Vagina (tissue), 2 donors: ENCODE measurements at regions not wholly inside any gene's neighbourhood (a gene's known extent, or its start where the extent isn't known, plus 50 kb on each side); places are given as distances from the start of the nearest gene placed in this dataset.

Experiments used
- POLR2A ChIP-seq, 2 donors: fragments of 450-650 bp; IDR thresholded peaks; one replicate each; pipeline ENCODE4 v1.6.1; 2017; ENCODE audit warnings: antibody characterized with exemption in 2 of 2, mild to moderate bottlenecking in 2 of 2, moderate library complexity in 2 of 2
- TF ChIP-seq, protein P1 (sequence below), 3 experiments: fragments of 450-650 bp in 2 of 3; fragments of 200-600 bp in 1 of 3; sonication (generic) in 1 of 3; IDR thresholded peaks; one replicate each; pipeline ENCODE4 v1.5.1; 2017 to 2019; ENCODE audit warnings: antibody characterized with exemption in 3 of 3, mild to moderate bottlenecking in 2 of 3, moderate library complexity in 2 of 3

GRCh38 chr6:47135772-47136171 is 93.6 kb upstream of the ADGRF1 start:
- TF ChIP-seq, protein P1, sequence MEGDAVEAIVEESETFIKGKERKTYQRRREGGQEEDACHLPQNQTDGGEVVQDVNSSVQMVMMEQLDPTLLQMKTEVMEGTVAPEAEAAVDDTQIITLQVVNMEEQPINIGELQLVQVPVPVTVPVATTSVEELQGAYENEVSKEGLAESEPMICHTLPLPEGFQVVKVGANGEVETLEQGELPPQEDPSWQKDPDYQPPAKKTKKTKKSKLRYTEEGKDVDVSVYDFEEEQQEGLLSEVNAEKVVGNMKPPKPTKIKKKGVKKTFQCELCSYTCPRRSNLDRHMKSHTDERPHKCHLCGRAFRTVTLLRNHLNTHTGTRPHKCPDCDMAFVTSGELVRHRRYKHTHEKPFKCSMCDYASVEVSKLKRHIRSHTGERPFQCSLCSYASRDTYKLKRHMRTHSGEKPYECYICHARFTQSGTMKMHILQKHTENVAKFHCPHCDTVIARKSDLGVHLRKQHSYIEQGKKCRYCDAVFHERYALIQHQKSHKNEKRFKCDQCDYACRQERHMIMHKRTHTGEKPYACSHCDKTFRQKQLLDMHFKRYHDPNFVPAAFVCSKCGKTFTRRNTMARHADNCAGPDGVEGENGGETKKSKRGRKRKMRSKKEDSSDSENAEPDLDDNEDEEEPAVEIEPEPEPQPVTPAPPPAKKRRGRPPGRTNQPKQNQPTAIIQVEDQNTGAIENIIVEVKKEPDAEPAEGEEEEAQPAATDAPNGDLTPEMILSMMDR (IDR thresholded peaks at IDR 0.05) = no peak
- no peak for TF ChIP-seq POLR2A (IDR thresholded peaks at IDR 0.05)
